ENCODE measurements at regions not wholly inside any gene's neighbourhood (a gene's known extent, or its start where the extent isn't known, plus 50 kb on each side); places are given as distances from the start of the nearest gene placed in this dataset.

DNA sequence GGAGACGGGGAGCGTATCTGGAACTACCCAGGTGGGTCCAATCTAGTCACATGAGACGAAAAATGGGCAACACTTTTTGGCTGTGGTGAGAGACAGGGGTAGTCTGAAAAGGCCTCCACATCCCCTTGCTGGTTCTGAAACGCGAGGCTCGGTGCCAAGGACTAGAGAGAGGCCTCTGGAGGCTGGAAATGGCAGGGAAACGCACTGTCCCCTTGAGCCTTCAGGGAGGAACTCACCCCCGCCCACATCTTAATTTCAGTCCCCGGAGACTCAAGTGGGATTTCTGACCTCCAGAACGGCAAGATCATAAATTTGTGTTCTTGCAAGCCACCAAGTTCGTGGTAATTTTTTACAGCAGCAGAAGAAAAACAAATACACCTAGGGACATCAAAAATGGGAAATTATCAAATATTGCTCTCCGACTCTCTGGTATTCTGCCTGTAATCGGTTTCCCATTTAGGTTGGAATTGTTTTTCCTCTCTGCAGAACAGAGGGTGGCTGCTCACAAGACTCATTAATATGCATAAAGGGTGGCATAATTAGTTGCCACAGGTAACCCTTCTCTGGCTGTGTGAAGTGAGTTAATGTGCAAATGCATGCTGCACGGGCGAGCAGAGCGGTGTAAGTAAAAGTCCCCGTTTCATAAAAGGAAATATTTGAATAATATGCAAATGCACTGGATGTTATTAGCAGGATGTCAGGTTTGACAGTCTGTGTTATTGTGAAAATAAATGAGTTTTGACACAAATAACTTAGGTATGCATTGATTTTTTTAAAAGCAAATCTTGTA, 185.7 kb downstream of the ARRDC4 start:
- no peak for TF ChIP-seq ZFX (IDR thresholded peaks at IDR 0.05)
- TF ChIP-seq, protein P1, sequence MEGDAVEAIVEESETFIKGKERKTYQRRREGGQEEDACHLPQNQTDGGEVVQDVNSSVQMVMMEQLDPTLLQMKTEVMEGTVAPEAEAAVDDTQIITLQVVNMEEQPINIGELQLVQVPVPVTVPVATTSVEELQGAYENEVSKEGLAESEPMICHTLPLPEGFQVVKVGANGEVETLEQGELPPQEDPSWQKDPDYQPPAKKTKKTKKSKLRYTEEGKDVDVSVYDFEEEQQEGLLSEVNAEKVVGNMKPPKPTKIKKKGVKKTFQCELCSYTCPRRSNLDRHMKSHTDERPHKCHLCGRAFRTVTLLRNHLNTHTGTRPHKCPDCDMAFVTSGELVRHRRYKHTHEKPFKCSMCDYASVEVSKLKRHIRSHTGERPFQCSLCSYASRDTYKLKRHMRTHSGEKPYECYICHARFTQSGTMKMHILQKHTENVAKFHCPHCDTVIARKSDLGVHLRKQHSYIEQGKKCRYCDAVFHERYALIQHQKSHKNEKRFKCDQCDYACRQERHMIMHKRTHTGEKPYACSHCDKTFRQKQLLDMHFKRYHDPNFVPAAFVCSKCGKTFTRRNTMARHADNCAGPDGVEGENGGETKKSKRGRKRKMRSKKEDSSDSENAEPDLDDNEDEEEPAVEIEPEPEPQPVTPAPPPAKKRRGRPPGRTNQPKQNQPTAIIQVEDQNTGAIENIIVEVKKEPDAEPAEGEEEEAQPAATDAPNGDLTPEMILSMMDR (conservative IDR thresholded peaks at IDR 0.05): no peak
- no peak overlapping the region for H3K27ac ChIP-seq

DNA sequence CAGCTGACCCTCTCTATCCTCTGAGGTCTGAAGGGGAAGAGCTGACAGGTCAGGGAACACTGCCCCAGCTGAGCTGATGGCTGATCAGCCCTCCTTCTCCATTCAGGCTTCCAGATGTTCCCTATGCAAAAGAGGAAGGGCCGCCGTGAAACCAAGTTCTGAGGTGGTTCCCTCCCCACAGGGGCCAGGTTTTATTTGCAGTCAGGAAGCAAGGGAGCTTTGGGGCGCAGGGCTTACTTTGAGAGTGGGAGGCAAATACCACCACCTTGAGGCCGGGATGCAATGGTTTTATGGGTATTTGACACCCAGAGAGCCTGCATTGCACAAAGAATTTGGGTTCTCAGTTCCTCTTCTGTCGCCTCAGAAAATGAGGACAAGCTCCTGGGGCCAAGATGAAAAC, 186.9 kb downstream of the ARRDC4 start:
- H3K27ac ChIP-seq: no peak overlapping the region
- TF ChIP-seq, protein P1 (conservative IDR thresholded peaks at IDR 0.05): no peak
- TF ChIP-seq ZFX (IDR thresholded peaks at IDR 0.05): no peak

GRCh38 chr15:98150084-98150483, 189.6 kb downstream of the ARRDC4 start:
- no peak overlapping the region for H3K27ac ChIP-seq

GRCh38 chr15:98150536-98150935, 190.0 kb downstream of the ARRDC4 start:
- no peak for TF ChIP-seq ZFX (IDR thresholded peaks at IDR 0.05)
- TF ChIP-seq, protein P1 (conservative IDR thresholded peaks at IDR 0.05): no peak
- H3K27ac ChIP-seq: no peak overlapping the region

More at GRCh38 chr15:98150084-98150483, 189.6 kb downstream of the ARRDC4 start:
- TF ChIP-seq, protein P1 (conservative IDR thresholded peaks at IDR 0.05): no peak
- TF ChIP-seq ZFX (IDR thresholded peaks at IDR 0.05): no peak

GRCh38 chr15:98151096-98151495, 190.6 kb downstream of the ARRDC4 start:
- no peak overlapping the region for H3K27ac ChIP-seq
- no peak for TF ChIP-seq ZFX (IDR thresholded peaks at IDR 0.05)
- TF ChIP-seq, protein P1 (conservative IDR thresholded peaks at IDR 0.05): no peak

GRCh38 chr15:98152156-98152555, 191.7 kb downstream of the ARRDC4 start:
- H3K27ac ChIP-seq: no peak overlapping the region
- no peak for TF ChIP-seq ZFX (IDR thresholded peaks at IDR 0.05)
- TF ChIP-seq, protein P1 (conservative IDR thresholded peaks at IDR 0.05): no peak

GRCh38 chr15:98154863-98155262, 194.4 kb downstream of the ARRDC4 start:
- TF ChIP-seq ZFX (IDR thresholded peaks at IDR 0.05): no peak
- TF ChIP-seq, protein P1 (conservative IDR thresholded peaks at IDR 0.05): no peak
- H3K27ac ChIP-seq: no peak overlapping the region
